ENCODE measurements at regions not wholly inside any gene's neighbourhood (a gene's known extent, or its start where the extent isn't known, plus 50 kb on each side); places are given as distances from the start of the nearest gene placed in this dataset.

DNA sequence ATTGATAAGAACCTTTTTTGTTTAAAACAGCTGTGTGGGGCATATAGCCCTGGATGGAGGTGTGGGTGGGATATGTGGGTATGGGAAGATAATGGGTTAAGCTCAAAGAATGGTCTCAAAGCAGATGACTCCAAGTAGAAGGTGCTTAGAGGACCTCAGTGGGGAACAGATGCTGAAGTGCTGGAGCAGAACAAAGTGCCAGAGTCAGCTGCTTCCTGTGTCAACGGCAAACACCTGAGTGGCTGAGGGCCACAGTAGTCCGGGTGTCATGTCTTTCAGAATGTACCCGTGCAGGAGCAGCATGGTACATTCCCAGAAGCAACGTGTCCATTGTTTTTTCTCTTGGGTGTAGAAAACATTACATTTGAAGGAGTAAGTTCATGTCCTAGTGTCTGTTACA lies 210.6 kb downstream of the CCNG2 start:
- TF ChIP-seq, protein P1, sequence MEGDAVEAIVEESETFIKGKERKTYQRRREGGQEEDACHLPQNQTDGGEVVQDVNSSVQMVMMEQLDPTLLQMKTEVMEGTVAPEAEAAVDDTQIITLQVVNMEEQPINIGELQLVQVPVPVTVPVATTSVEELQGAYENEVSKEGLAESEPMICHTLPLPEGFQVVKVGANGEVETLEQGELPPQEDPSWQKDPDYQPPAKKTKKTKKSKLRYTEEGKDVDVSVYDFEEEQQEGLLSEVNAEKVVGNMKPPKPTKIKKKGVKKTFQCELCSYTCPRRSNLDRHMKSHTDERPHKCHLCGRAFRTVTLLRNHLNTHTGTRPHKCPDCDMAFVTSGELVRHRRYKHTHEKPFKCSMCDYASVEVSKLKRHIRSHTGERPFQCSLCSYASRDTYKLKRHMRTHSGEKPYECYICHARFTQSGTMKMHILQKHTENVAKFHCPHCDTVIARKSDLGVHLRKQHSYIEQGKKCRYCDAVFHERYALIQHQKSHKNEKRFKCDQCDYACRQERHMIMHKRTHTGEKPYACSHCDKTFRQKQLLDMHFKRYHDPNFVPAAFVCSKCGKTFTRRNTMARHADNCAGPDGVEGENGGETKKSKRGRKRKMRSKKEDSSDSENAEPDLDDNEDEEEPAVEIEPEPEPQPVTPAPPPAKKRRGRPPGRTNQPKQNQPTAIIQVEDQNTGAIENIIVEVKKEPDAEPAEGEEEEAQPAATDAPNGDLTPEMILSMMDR (IDR thresholded peaks at IDR 0.05): no peak
- TF ChIP-seq POLR2A (IDR thresholded peaks at IDR 0.05): no peak
- no peak for TF ChIP-seq EP300 (IDR thresholded peaks at IDR 0.05; ENCODE audit: low read depth)
- no peak for TF ChIP-seq POLR2AphosphoS5 (IDR thresholded peaks at IDR 0.05)
